Right hindlimb (tissue), 1 donor: ENCODE measurements at regions not wholly inside any gene's neighbourhood (a gene's known extent, or its start where the extent isn't known, plus 50 kb on each side); places are given as distances from the start of the nearest gene placed in this dataset.

Experiments
- DNase-seq: peaks from one replicate; pipeline ENCODE4 v3.0.0-alpha.2; 2018

DNA sequence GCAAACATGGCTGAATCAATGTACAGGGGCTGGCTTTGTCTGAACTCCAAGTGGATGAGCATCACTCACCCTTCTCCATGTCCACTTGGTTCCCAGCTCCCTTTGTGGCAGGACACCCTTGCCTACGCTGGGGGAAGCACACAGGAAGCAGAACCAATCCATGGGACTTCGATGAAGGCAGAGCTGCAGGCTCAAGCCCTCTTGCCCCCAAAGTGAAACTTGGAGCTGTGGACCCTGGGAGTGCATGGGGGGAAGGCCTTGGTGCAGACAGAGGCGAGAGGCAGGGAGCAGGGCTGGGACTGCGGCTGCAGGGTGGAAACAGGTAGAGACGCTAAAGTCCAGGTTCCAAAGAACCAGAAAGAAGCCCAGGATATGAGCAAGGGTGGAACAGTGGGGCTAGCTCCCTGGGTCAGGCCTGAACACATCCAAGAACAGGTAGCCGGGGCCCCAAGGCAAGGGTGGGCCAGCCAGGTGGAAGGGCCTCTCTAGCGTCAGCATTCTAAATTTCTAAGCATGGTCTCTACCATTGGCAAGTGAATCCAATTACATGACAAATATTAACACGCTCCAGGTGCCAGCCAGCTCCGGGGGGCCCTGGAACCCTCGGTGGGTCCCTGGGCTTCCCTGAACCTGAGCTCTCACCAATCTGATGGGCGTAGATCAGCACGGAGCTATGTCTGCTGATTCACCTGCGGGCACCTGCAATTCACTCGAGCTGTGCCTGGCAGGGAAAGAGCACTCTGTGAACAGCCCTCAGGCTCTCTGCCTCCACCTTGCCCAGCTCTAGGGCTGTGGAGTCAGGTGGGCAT lies 532.8 kb downstream of the BRD1 start:
- no peak for DNase-seq

- no peak for DNase-seq
Observed at GRCh38 chr22:49292909-49293308, 534.8 kb downstream of the BRD1 start.

DNA sequence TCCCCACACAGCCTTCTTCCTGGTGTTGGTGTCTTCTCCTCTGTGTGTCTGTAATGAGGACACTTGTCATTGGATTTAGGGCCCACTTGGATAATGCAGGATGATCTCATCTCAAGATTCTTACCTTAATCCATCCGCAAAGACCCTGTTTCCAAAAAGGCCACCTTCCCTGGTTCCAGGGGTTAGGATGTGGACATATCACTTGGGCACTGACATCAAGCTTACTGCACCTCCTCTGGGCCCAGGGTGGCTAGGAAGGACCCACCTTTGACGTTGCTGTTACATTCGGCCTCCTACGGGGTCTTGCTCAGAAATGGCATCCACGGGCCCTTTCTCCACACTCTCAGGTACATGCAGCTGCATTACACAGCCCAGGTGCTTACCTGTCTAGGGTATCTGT lies 535.9 kb downstream of the BRD1 start:
- DNase-seq: no peak

GRCh38 chr22:49291169-49291568 lies 536.5 kb downstream of the BRD1 start:
- no peak for DNase-seq

- no peak for DNase-seq
Observed at GRCh38 chr22:49290711-49291110, 537.0 kb downstream of the BRD1 start.

DNA sequence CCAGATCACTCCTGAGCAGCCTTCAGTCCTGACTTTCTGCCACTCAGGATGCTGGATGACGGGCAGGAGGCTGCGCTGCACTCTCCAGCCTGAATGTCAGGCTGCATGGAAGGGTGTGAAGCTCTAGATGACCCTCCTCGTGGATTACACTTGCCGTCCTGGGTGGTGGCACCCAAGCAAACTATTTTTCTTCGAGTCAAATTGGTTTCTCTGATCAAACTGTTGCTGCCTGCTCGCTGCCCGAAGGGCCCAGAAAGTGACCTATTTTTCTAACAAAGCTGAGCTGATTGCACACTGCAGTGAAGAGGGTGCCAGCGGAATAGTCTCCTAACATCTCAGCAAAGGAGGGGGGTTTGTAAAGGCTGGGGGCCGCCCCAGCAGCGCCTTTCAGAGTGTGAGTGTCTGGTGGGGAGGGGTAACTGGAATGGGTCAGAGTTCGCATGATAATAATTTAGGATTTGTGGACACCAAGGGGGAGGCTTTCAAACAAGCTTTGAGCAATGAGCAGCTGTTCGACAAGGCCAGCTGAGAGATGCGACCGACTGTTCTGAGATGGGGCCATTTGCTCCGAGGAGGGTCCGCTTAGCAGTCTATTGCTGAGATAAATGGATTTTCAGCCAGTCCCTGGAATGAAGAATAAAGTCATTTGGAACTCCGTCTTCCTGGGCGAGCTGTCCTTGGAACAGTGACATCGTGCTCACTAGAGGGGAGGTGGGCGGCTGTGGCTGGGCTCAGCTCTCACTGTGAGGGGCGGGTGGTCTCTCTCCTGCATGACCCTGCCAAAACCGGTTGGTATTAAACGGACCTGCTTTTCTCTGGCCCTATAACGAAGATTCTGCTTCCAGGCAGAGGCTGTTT lies 537.6 kb downstream of the BRD1 start:
- no peak for DNase-seq

DNA sequence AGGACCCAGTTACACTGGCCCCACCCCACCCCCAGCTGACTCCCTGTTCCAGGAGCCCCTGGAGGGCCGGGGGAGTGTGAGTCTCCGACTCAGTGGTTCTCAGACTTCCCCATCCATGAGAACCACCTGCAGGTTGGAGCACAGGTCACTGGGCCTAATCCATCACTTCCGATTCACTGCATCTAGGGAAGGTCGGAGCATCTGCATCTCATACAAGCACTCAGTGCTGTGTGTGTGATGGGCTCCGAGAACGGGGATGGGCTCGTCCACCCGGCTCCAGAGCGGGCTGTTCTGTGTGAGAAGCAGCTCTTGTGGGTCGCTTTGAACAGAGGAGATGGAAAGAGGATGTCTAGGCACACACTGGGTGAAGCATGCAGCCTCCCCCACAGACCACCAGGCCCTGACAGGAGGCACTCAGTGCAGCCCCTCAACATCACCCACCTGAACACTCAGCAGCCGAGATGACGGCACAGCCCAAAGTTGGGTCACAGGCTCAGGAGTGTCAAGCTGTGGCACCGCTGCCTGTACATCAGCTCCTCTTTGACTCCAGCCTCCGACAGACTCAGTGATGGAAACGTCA lies 541.4 kb downstream of the BRD1 start:
- no peak for DNase-seq

- DNase-seq: no peak
Observed at GRCh38 chr22:49284931-49285330, 542.7 kb downstream of the BRD1 start.

GRCh38 chr22:49284056-49284784 lies 543.5 kb downstream of the BRD1 start:
- no peak for DNase-seq

GRCh38 chr22:49282596-49282995 lies 545.1 kb downstream of the BRD1 start:
- DNase-seq: no peak

DNA sequence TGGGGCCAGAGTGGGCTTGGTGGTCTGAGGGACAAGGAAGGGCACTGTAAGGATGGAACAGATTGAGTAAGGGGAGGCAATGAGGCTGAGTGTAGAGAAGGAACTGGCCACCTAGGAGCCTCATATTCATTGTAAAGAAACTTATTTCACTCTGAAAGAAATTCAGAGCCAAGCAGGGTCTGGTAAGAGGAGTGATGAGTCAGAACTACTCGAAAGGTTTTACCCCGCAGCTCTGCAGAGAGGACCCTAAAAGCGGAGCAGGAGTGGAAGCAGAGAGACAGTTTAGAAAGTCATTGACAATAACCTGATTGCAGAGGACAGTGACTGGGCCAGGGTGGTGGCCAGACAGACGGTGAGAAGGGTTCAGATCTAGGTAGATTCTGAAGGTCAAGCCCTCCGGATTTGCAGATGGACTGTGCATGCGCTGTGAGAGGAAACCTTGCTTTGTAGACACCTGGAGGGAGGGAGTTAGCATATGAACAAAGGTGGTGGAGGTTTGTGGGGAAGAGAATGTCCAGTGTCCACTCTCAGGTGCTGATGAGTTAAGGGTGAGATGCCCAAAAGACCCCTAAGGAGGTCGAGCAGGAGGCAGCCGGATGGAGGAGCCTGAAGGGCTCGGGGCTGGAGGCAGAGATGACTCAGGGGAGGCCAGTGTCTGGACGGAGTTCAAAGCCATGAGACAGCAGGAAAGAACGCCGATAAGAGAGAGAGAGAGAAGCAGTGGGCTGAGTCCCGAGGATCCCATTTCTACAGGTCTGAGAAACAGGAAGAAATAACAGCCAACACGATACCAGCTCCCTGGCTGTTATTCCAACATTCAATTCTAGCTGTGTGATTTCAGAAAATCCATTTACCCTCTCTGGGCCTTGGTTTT lies 546.0 kb downstream of the BRD1 start:
- DNase-seq: no peak

DNA sequence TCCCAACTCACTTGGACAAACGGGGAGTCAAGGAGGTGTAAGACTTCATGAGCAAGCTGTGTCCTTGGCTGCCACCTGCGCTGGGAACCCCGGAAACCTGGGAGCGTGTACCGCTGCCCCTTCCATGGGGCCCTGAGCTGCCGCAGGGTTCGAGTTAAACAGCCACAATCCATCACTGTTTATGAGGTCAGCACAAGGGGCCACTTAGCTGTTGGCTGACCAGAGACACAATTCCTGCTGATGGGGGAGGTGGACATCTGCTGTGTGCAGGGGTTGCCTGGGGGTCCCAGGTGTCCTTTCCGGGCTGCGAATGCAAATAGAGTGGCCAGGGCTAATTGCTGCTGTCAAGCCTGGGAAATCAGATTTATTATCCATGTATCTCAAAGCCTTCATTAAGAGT lies 549.3 kb downstream of the BRD1 start:
- no peak for DNase-seq

- DNase-seq: no peak
Observed at GRCh38 chr22:49276567-49276966, 551.1 kb downstream of the BRD1 start.

DNA sequence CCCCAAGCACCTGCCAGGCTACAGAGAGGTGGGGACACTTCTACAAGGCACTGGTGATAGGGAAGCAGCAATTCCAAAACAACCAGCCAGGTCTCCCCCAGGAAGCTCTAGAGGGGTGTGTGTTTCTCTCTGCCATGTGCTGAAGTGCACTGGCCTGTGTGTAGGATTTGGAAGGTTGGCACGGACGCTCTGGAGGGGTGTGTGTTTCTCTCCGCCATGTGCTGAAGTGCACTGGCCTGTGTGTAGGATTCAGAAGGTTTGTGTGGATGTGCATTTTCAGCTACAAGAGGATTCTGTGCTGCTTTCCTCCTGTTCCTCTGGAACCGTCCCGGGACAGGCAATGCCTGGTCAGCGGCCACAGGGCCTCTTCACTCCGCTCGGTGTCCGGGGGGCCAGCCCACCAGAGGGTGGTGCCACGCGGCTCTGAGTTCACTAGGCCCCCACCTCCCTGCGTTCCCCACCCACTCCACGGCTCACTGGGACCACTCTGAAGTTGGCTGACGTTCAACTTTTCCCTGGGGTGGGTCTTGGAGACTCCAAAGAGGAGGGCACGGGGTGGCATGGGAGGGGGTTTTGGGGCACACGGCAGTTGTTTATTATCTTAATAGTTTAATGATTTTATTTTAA lies 552.8 kb downstream of the BRD1 start:
- DNase-seq: no peak

GRCh38 chr22:49272546-49273125 lies 555.0 kb downstream of the BRD1 start:
- DNase-seq: no peak

GRCh38 chr22:49271831-49272230 lies 555.8 kb downstream of the BRD1 start:
- DNase-seq: no peak

DNA sequence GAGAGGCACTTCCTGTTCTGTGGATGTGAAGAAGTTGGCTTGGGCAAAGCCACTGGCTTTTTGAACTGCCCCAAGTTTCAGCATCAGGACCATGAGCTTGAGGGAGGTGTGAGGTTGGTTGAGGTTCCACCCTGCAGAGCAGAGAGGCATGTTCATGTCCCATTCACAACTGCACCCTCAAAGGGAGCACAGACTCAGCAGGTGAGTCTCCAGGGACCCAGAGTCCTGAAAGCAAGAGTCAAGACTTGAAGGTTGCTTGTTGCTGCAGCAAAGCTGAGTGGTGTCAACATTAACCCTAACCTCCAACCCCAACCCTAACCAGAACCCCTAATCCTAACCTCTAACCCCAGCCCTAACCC lies 556.3 kb downstream of the BRD1 start:
- no peak for DNase-seq

- no peak for DNase-seq
Observed at GRCh38 chr22:49270595-49271368, 556.9 kb downstream of the BRD1 start.

- no peak for DNase-seq
Observed at GRCh38 chr22:49269928-49270327, 557.7 kb downstream of the BRD1 start.

DNA sequence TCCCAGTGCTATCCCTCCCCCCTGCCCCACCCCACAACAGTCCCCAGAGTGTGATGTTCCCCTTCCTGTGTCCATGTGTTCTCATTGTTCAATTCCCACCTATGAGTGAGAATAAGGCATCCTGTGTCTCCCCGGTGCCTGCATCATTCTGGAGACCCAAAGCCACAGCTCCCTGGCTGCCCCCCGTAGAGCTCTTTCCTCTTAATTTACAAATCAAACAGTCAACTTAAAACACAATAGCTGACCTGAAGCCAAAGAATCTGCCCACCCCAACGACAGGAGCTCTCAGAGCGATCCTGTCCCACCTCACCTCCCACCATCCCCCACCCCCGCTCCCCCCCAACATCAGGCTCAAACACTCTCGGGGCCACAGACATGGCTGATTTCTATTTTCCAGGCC lies 558.3 kb downstream of the BRD1 start:
- no peak for DNase-seq
